GM12891 (cell line): ENCODE measurements at regions not wholly inside any gene's neighbourhood (a gene's known extent, or its start where the extent isn't known, plus 50 kb on each side); places are given as distances from the start of the nearest gene placed in this dataset.

Source experiments
- POLR2A ChIP-seq: IDR thresholded peaks from 2 replicates; pipeline ENCODE4 v1.6.1; 2011; ENCODE audit warnings: low read depth, low read length, control low read depth
- POLR2AphosphoS5 ChIP-seq: IDR thresholded peaks from 2 replicates; pipeline ENCODE4 v1.6.1; 2011; ENCODE audit warnings: low read depth, low read length, control low read depth

- TF ChIP-seq POLR2A = no peak
- no peak for TF ChIP-seq POLR2AphosphoS5
These were observed 94.2 kb upstream of the MOCS1 start for GRCh38 chr6:40028449-40028848.
